ENCODE measurements at regions not wholly inside any gene's neighbourhood (a gene's known extent, or its start where the extent isn't known, plus 50 kb on each side); places are given as distances from the start of the nearest gene placed in this dataset.
A peak's percentile ranks its signal among the peaks of the same experiment; 100 is the strongest.

GRCh38 chrX:140038842-140039241 is 73.5 kb upstream of the CXorf66 start:
- no peak overlapping the region for H2AFZ ChIP-seq
- no peak overlapping the region for H3K4me2 ChIP-seq
- H3K27me3 ChIP-seq (ENCODE audit: insufficient read depth): no peaks in the 10 kb centered on the region
- no peaks in the 10 kb centered on the region for H4K20me1 ChIP-seq (replicated peaks; ENCODE audit: insufficient read depth)
- ATAC-seq (no peak), DNase-seq (ENCODE audit: low spot score) (no peak)
- peaks cover 2% of the 10 kb centered on the region; the same call in 1 of the 3 replicates for H3K4me1 Mint-ChIP-seq
- peaks cover 1% of the 10 kb centered on the region for H3K27me3 Mint-ChIP-seq (ENCODE audit: insufficient read depth, low read depth, poor library complexity)
- H3K9me3 Mint-ChIP-seq: no peaks in the 10 kb centered on the region; the same call in 2 of the 3 replicates
- H3K79me2 ChIP-seq (replicated peaks; ENCODE audit: insufficient read depth): no peaks in the 10 kb centered on the region
- no peaks in the 10 kb centered on the region for H3K4me1 ChIP-seq (ENCODE audit: insufficient read depth)
- no peaks in the 10 kb centered on the region for H3F3A ChIP-seq (replicated peaks; ENCODE audit: low read depth)
- no peaks in the 10 kb centered on the region for H3K36me3 Mint-ChIP-seq (ENCODE audit: low read depth)
- H3K4me3 ChIP-seq: no peak overlapping the region
- no peaks in the 10 kb centered on the region for H3K9me2 ChIP-seq (ENCODE audit: insufficient read depth)
- no peak for TF ChIP-seq JUNB (IDR thresholded peaks at IDR 0.05; ENCODE audit: unreplicated experiment)
- no peak for TF ChIP-seq CREB1 (CRISPR knock-in tag; IDR thresholded peaks at IDR 0.05; ENCODE audit: low read depth)
- TF ChIP-seq EZH2phosphoT487 (IDR thresholded peaks at IDR 0.05; ENCODE audit: unreplicated experiment): no peak
- no peak for TF ChIP-seq REST (IDR thresholded peaks at IDR 0.05; ENCODE audit: unreplicated experiment)
- no peak for TF ChIP-seq EZH2 (IDR thresholded peaks at IDR 0.05; ENCODE audit: low read depth, unreplicated experiment)
- TF ChIP-seq POLR2AphosphoS5 (IDR thresholded peaks at IDR 0.05; ENCODE audit: low read depth): no peak
- H3K27ac Mint-ChIP-seq: no peak overlapping the region
- H3K4me3 Mint-ChIP-seq: no peak overlapping the region
- no peak overlapping the region for H3K27ac ChIP-seq (ENCODE audit: low read depth)
- H3K36me3 ChIP-seq (ENCODE audit: insufficient read depth): no peaks in the 10 kb centered on the region

- peak; percentile 42 for DNase-seq (ENCODE audit: low spot score)
- no peaks in the 10 kb centered on the region for H3K9me2 ChIP-seq (ENCODE audit: insufficient read depth)
- H3K4me2 ChIP-seq: no peak overlapping the region
- Mint-ChIP-seq H3K27ac (peak overlapping the region; percentile 10; the same call in 1 of the 2 replicates), H3K9me3 (no peaks in the 10 kb centered on the region), H3K27me3 (ENCODE audit: insufficient read depth, low read depth, poor library complexity) (no peaks in the 10 kb centered on the region), H3K36me3 (ENCODE audit: low read depth) (no peaks in the 10 kb centered on the region), H3K4me1 (peaks cover 2% of the 10 kb centered on the region; the same call in 1 of the 3 replicates), H3K4me3 (no peak overlapping the region)
- H3K27me3 ChIP-seq (ENCODE audit: insufficient read depth): no peaks in the 10 kb centered on the region
- H3K36me3 ChIP-seq (ENCODE audit: insufficient read depth): no peaks in the 10 kb centered on the region
- no peak overlapping the region for H2AFZ ChIP-seq
- H3K27ac ChIP-seq (ENCODE audit: low read depth): no peak overlapping the region
- ATAC-seq: no peak
- no peaks in the 10 kb centered on the region for H3F3A ChIP-seq (replicated peaks; ENCODE audit: low read depth)
- no peaks in the 10 kb centered on the region for H3K4me1 ChIP-seq (ENCODE audit: insufficient read depth)
- no peak overlapping the region for H3K4me3 ChIP-seq
- H4K20me1 ChIP-seq (replicated peaks; ENCODE audit: insufficient read depth): no peaks in the 10 kb centered on the region
- H3K79me2 ChIP-seq (replicated peaks; ENCODE audit: insufficient read depth): no peaks in the 10 kb centered on the region
- TF ChIP-seq REST (IDR thresholded peaks at IDR 0.05; ENCODE audit: unreplicated experiment): no peak
- TF ChIP-seq, protein P1, sequence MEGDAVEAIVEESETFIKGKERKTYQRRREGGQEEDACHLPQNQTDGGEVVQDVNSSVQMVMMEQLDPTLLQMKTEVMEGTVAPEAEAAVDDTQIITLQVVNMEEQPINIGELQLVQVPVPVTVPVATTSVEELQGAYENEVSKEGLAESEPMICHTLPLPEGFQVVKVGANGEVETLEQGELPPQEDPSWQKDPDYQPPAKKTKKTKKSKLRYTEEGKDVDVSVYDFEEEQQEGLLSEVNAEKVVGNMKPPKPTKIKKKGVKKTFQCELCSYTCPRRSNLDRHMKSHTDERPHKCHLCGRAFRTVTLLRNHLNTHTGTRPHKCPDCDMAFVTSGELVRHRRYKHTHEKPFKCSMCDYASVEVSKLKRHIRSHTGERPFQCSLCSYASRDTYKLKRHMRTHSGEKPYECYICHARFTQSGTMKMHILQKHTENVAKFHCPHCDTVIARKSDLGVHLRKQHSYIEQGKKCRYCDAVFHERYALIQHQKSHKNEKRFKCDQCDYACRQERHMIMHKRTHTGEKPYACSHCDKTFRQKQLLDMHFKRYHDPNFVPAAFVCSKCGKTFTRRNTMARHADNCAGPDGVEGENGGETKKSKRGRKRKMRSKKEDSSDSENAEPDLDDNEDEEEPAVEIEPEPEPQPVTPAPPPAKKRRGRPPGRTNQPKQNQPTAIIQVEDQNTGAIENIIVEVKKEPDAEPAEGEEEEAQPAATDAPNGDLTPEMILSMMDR (conservative IDR thresholded peaks at IDR 0.05; ENCODE audit: low read depth in 2 of 2): peak; percentile 46 to 60
Observed at GRCh38 chrX:140034916-140035315, 69.6 kb upstream of the CXorf66 start.

Data from GM23338 (cell line).